ENCODE measurements at regions not wholly inside any gene's neighbourhood (a gene's known extent, or its start where the extent isn't known, plus 50 kb on each side); places are given as distances from the start of the nearest gene placed in this dataset.
"Not testable (repeated sequence)": the region's sequence is repeated elsewhere in the genome, so short reads cannot be mapped to it uniquely, and the experiment has no call there.

DNA sequence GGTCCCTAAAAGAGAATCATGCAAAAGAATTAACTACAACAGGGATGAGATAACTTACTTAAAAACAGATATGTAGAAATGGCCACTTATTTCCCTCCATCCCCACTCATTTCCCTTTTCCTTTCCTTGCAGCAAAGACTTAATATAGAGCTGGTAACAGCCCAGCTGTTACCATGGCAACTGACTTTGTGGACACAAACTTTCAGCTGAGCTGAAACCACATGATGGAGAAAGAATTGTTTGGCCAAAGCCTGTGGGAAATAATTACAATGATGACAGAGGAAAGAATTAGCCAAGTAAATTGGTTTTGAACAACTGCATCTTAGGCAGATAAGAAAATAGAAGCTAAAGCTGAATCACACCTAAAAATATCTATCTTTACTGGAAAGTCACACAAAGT, 364.9 kb downstream of the GALC start:
- peak; percentile 98 for DNase-seq

DNA sequence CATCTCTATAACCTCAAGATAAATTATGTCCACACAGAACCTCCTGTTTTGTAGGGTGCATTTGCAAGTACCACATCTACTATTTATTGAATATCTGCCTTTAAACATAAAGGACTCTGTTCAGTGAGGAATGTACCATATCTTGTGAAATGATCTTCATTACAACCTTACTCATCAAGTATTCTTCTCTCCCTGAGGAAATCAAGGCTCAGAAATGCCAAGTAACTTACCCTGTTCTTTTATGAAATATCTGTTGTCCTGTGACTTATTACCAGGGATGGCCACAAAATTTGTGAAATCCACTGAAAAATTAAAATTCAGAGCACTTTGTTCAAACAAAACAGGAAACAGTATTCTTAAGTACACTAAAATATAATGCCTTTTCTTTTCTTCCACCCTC, 366.7 kb downstream of the GALC start:
- peak; percentile 54 for DNase-seq

DNA sequence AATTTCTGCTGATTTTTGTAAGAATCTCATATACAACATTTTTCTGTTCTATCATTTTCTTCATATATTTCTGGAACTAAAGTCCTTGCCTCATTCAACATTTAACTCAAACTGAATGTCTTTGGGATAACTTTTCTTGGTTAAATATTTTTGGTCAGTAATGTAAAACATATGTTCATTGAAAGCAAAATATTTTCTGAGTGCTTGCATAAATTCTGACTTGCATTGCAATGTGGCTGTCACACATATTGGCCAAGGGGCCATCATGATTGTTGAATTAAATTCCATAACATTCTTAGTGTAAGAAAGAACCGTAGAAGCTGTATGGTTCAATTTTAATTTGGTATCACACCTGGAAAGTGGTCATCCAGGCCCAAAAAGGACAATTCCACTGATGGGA, 369.4 kb downstream of the GALC start:
- peak; percentile 70 for DNase-seq

DNA sequence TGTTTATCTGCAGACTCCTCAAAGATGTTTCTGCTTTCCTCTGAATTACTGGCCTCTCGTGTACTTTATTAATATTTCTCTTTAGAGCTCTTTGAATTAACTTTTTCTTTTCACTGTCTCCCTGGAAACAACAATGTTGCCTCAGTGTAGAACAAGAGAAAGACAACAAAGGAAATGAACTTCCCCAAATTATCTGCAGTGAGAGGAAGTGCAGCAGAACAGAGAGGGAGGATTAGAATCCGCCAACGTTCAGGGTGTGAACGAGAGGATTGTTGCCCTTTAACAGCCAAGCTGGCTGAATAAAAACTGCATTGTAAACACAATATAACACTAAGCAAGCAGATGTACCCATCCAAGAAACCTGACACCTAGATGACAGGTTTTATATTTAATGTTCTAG, 375.9 kb downstream of the GALC start:
- DNase-seq = no peak

- peak; percentile 70 for DNase-seq
Measured at GRCh38 chr14:87615822-87616679, 376.9 kb downstream of the GALC start.

GRCh38 chr14:87615047-87615446, 377.9 kb downstream of the GALC start:
- peak; percentile 91 for DNase-seq

GRCh38 chr14:87613881-87614280, 379.1 kb downstream of the GALC start:
- DNase-seq = peak; percentile 78

DNA sequence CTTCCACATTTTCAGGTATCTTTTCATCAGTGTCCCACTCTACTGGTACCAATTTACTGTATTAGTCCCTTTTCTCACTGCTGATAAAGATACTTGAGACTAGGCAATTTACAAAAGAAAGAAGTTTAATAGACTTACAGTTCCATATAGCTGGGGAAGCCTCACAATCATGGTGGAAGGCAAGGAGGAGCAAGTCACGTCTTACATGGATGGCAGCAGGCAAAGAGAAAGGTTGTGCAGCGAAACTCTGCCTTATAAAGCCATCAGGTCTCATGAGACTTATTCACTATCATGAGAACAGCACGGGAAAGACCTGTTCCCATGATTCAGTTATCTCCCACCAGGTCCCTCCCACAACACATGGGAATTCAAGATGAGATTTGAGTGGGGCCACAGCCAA, 385.9 kb downstream of the GALC start:
- DNase-seq = not testable (repeated sequence)

DNA sequence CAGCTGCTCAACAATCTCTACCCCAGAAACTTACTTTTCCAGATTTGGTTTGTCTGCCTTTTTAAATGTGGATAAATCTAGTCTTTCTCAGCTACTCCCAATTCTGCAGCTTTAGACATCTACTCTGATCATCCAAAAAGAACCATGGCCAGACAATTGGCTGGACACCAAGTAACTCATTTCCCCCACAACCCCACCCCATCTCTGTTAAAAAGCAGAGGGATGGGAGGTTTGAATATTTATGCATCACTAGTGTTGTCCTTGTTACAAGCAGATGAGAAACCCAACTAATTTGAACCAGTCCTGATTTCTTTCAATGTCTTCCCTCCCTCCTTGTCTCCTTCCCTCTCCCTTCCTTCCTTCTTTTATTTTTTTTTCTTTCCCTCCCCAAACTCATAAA, 391.9 kb downstream of the GALC start:
- no peak for DNase-seq

DNA sequence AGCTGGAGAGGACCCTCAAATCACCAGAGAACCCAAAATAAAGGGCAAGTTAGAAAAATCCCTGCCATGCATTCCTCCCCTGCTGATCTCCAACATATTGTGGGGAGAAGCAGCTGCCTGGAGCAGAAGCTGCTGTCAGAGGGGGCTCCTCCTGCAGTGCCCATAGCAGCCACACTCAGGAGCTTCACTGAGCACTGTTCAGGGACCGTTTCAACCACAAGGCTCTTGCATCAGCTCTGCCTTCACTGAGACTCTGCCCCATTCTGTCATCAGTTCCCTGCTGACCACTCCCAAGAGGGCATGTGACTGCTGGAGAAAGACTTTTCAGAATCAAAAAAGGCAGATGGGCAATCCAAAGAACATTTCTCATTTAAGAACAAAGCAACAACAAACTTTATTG, 392.7 kb downstream of the GALC start:
- DNase-seq = peak; percentile 10

GRCh38 chr14:87581298-87581697, 411.7 kb downstream of the GALC start:
- DNase-seq = no peak

- peak; percentile 11 for DNase-seq
Measured at GRCh38 chr14:87579036-87579435, 413.9 kb downstream of the GALC start.

DNA sequence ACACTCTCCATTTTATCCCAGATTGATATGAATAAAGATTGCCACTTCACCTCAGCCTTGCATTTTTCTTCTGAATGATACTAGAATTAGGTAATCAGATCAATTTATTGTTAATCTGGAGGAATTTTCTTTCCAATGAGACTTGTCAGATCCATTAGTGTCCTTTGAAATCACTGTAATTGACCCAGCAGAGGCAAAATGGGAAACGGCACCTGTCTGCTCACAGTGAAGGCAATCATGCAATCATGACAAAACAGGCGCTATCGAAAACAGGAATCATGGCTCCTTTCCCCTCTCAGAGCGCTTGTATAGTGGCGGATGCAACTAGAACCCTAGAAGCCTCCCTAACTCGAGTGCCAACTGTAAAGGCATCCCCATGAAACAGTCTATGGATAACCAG, 417.6 kb downstream of the GALC start:
- no peak for DNase-seq

GRCh38 chr14:87573591-87573990, 419.4 kb downstream of the GALC start:
- DNase-seq = no peak

- peak; percentile 27 for DNase-seq
Measured at GRCh38 chr14:87567618-87568295, 425.2 kb downstream of the GALC start.

GRCh38 chr14:87566991-87567390, 426.0 kb downstream of the GALC start:
- peak; percentile 97 for DNase-seq

- no peak for DNase-seq
Measured at GRCh38 chr14:87547536-87547935, 445.4 kb downstream of the GALC start.

DNA sequence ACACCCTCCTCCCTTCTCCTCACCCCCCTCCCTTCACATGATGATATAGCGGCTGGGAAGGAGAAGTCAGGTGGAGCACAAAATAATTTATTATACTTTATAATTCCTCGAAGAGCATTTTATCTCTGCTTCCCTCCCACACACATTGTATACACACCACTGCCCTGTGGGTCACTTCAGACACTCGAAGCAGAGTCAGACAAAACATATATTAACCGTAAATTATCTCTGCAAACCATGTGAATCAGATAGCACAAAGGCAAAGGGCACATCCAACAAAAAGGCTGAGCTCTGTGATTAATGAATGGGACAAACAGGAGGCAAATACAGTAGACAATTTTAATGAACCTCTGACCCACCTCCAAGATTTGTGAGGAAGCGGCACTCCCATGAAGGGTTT, 450.7 kb downstream of the GALC start:
- DNase-seq = no peak

DNA sequence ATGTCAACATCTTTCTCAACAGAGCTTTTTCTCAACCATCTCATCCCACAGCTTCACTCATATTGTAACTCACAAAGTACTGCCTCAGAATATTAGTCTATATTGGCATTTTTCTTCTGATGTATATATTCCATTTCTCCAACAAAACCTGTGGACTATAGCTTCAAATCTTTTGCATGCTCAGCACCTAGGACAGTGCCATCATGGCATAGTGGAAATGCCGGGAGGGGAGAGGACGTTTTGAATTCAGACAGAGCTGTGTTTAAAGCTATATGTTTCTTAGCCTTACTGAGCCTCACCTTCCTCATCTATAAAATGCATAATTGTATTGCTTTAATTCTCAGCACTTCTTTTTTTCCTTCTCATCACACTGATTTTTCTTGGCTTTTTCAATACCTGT, 452.6 kb downstream of the GALC start:
- no peak for DNase-seq

DNA sequence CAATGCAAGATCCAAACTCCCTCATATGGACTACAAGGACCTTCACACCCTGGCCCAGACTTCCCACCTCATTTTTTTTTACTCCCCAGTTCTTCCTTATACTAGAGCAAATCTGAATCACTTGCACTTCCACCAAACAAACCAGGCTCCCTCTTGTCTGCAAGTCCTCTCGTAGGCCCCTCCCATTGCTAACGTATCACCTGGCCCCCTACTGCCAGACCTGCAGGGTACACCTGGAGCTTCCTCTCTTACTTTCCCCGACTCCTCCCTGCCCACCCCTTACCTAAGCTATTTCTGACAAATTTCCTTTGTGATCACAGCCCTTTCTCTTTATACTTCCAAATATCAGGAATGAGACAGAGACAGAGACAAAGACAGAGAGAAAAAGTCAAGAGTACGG, 463.9 kb downstream of the GALC start:
- no peak for DNase-seq

GRCh38 chr14:87526731-87527130, 466.3 kb downstream of the GALC start:
- DNase-seq = no peak

DNA sequence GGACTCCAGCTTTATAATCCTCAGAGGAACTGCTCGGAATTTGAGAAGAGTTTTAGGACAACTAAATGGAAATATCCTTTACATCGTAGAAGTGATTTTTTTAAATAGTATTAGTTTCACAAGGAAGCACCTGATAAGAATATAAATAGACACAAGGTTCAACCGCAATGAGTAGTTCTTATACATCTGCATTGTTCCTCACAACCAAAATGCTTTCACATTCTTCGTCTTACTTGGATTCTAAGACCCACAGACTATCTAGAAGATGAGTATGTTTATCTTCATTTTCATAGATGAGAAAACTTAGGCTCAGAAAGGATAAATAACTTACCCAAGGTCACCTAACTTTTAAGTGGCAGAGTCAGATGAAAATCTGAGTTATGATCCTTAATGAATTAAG, 469.0 kb downstream of the GALC start:
- DNase-seq = no peak

GRCh38 chr14:87522575-87522974, 470.4 kb downstream of the GALC start:
- no peak for DNase-seq

DNA sequence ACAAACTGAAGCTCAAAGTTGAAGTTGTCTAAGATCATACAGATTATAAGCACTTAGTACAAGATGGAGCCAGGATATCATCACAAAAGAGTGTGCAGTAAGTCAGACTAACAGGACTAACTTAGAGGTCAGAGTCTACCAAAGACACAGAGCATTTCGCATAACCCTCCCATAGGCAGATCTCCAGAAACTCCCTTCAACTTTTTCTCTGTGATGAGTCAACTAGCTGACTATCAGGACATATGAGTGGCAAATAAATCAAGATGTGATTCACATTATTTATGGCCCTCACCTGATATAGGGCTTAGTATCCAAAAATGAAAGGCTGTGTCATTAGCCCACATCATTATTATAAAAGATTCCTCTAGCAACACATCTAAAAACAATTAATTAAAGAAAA, 484.6 kb downstream of the GALC start:
- no peak for DNase-seq

DNA sequence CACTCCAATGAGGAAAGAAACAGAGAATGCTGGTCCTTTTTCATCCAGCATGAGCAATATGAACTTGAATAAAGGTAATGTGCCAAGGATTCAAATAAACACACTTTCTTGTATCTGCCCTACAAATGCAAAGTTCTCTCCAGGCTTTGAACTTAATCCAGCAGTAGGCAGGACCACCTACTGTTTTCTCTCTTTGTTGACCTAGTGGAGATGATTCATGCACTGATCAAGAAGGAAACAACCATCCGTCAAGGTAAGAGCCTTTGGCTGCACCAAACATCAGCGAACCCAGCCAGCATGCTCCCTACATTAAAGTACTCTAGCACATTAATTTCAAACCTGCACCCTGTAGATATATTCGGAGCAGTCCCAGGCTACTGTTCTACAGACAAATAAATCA, 489.3 kb downstream of the GALC start:
- no peak for DNase-seq
